Stimulated activated CD4-positive, alpha-beta T cell treated with anti-CD3 and anti-CD28 coated beads, Interleukin-4, amount 100 ng/mL, for 48 hours (primary cell): ENCODE measurements at regions not wholly inside any gene's neighbourhood (a gene's known extent, or its start where the extent isn't known, plus 50 kb on each side); places are given as distances from the start of the nearest gene placed in this dataset.
"Not testable (repeated sequence)": the region's sequence is repeated elsewhere in the genome, so short reads cannot be mapped to it uniquely, and the experiment has no call there.

Experiments
- DNase-seq, 2 donors: peaks; one replicate each; pipeline ENCODE4 v3.0.0-alpha.2; 2020; ENCODE audit warnings: low read depth in 2 of 2

DNA sequence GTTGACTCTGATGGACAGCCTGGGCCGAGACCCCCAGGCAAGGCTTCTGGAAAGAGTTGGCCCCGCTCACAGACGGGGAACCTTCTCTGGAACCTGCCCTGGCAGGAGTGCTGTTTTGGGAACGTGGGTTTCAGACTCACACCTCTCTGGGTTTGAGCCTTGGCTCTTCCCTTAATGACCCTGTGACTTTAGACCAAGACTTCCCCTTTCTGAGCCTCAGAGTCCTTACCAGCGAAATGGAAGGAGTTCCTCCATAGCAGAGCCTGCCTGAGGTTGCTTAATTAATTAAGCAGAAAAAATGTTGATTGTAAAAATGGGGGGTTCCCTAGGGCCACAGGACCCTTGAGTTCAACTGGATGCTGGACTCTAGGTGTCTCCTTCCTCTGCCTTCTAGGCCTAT lies 408.2 kb downstream of the SEC14L1 start:
- DNase-seq: no peak

DNA sequence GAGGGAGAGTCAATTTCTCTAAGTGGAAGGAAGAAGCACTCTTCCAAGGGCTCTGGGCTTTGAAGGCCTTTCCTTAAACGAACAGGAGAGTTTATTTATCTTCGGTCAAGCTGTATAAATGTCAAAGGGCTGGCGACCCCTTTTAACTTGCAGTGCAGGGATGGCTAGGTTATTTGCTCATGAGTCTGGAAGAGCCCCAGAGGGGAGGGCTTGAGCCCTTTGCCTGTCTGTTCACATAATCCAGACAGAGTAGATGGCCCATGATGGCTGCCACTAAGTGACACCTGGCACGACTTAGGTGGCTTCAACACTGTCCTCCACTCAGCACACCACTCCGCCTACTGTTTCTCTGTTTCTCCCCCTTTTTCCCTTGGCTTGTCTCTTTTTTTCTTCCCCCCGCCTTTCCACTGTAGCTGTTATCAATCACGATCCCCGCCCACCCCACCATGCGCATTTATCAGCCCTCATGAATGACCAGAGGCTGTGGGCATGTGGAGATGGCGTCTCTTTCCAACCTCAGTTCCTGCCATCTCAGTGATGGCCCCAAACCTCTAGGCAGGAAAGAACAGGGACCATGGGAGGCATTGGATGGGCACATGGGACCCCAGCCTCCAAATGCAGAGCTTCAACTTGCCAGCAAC lies 408.7 kb upstream of the TNRC6C start:
- no peak for DNase-seq

DNA sequence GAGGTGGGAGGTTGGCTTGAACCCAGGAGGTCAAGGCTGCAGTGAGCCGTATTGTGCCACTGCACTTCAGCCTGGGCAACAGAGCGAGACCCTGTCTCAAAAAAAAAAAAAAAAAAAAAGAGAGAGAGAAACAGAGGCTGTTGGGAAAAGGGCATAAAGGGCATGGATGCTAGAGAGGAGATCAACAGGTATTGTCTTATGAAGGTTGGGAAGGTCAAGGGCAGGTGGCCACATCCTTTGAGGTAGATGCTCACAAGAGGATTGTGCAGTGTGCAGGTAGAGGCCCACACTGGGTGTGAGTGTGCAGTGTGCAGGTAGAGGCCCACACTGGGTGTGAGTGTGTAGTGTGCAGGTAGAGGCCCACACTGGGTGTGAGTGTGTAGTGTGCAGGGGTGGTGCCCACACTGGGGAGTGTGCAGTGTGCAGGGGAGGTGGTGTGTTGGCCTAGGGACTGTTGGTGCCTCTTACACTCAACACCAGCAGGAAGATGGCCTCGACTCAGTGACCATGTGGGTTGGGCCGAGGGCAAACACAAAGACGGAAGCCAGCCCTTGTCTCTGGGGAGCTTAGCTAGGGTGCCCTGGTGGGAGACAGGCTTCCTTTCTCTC lies 404.9 kb upstream of the TNRC6C start:
- DNase-seq: no peak

DNA sequence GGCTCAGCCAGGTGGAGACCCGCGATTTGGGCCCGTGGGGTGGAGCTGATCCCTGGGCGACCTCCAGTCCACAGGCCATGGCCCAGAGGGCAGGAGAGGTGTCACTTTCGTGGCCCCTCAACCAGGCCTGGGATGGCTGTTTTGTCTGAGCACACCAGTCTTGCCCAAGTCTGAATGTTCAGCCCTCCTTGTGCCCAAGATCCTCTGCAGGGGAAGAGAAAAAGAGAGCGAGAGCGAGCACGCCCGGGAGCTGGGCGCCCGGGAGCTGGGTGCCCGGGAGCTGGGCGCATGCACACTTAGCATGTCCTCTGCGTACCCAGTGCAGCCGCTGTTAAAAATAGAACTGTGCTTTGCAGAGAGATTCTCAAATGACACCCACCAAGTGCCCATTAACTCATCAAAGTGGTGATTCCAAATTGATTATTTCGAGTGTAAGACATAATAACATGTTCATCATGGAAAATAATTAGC lies 403.3 kb upstream of the TNRC6C start:
- no peak for DNase-seq

DNA sequence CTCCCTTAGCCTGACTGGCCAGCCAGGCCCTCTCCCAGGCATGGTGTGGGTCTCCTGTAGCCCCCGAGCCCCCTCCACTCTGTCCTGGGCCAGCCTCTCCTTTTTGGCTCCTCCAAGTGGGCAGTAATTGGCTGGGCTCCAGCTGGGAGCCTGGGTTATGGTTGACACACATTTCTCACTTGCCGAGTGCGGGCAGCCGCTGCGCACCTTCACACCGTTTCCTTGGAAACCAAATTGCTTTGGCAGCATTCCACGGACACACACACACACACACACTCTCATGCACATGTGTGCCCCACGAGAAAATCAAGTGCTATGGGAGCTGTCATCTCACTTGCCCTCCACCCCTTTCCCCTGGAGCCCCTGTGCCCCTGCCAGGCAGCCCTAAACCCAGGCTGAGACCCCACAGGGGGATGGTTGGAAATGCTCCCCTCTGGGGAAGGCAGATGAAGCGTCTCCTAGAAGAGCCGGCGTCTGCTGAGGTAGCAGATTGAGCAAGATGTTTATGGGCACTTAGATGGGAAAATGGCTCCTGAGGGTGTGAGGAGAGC lies 402.7 kb upstream of the TNRC6C start:
- DNase-seq: no peak

DNA sequence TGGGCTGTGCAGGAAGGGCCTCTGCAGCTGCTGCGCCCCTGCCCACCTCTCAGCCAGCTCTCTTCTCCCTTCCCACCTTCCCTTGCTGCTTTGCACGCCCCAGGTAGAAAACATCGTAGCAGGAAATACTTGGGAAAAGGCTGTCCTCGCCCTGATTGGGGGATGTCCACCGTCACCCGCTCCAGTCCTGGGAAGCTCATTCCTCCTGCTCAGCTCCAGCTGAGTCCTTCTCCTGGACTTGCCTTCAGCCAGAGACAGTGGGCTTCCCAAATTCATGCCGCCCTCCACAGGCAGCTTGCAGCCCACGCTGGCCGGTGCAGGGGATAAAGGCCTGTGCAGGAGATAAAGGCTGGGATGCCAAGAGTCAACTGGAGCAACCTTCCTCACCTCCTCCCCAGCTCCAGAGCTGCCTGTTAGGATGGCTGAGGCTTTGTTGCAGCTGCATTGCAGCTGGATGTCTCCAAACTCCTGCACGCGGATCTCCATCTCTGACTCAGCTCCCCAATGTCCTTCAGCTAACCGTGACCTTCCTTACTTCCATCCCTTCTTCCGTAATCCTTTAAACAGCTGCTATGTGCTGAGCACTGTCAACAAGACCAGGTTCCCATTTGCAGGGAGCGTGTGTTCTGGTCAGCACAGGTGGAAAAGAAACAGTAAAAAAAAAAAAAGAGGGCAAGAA lies 402.0 kb upstream of the TNRC6C start:
- no peak for DNase-seq

DNA sequence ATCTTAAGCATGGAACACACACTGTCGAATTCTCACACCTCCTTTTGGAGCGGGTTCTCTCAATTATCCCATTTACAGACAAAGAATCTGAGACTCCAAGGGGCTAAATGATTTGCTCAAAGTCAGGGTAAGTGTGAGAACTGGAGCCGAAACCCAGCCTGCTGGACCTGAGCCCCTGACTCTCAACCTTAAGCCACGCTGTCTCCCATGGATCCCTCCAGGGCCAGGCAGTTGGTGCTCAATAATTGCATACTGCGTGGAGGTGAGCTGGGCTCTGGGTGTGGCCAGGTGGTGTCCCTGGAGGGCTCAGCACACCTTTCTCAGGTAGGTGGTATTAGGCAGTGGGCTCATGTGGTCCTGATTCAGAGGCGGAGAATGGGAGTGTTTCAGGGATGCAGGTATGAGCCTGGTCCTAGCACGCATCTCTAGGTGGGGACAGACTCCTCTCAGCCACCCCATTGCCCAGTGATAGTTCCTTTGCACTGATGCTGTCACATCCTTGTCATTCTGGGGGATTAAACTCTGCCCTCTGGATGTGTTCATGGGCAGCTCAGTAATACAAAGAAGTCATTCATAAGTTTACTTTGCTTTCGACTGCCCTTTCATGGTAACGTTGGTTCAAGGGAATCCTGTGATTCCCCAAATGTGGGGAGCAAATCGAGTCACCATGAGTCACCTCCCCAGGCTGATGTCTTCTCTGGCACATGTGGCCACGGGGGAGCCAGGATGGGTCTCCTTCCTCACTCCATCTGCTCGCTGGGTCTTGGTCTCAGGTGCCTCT lies 399.5 kb upstream of the TNRC6C start:
- DNase-seq: no peak

DNA sequence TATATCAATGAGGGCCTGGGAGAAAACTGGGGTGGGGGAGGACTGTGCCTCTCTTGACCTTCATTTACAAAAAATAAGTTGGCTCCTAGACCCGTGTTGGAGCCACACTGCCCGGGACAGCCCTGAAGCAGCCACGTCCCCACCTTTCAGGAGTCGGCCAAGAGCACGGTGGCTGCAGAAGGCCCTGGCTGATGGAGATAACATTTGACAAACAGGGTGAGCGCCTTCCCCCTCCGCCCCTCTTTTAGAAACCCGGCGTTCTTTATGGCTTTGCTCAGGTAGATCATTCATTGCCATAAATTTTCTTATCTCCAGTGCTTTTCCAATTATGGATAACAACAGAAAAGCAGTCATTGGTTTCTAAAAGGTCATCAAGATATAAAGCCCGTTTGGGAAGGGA lies 398.1 kb upstream of the TNRC6C start:
- DNase-seq: no peak

DNA sequence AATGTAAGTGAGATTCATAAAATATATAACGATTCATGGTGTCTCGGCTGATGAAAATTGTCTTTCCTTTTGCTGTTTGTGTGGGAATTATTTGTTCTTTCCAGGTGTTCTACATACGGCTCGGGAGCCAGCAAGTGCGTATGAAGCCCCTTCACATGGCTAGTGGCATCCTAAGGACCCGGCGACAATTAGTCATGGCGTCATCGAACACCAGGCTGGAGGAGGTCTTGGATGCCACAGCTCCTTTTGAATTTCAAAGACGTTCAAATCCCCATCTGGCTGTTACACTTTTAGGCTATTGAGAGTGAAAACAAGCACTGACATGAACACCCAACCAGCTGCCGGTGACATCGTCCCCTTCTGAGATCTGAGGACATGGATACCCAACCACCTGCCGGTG lies 397.7 kb upstream of the TNRC6C start:
- DNase-seq: no peak

DNA sequence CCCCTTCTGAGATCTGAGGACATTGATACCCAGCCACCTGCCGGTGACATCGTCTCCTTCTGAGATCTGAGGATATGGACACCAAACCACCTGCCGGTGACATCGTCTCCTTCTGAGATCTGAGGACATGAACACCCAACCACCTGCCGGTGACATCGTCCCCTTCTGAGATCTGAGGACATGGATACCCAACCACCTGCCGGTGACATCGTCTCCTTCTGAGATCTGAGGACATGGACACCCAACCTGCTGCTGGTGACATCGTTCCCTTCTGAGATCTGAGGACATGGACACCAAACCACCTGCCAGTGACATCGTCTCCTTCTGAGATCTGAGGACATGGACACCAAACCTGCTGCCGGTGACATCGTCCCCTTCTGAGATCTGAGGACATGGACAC lies 396.1 kb upstream of the TNRC6C start:
- DNase-seq: not testable (repeated sequence)

DNA sequence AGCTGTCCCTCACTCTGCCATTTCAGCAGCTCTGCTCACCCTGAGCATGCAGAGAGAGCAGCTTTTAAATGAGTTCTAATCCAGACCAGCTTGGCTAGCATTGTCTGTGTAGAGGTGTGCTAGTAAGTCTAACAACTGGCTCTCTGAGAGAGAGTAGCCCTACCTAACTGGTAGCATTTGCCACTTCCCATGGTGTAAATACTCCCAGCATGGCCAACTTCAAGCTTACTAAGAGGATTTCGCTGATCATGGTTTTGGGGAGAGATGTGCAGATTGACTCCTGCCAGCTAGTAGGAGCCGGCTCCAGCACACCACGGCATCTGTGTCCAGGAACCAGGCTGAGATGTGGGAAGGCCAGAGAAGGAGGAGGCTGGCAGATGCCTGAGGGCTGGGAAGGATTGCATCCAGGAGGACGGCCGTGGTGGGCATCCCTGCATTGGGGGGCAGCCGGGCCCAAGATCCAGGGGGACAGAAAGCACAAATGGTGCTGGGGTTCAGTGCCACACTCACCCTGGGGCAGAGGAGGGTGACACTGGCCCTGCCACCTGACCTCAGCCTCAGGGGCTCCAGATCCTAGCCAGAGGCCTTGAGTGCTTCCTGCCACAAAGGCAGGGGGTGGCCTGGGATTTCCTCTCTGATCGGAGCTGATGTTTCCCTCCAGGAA lies 394.9 kb upstream of the TNRC6C start:
- DNase-seq: no peak

DNA sequence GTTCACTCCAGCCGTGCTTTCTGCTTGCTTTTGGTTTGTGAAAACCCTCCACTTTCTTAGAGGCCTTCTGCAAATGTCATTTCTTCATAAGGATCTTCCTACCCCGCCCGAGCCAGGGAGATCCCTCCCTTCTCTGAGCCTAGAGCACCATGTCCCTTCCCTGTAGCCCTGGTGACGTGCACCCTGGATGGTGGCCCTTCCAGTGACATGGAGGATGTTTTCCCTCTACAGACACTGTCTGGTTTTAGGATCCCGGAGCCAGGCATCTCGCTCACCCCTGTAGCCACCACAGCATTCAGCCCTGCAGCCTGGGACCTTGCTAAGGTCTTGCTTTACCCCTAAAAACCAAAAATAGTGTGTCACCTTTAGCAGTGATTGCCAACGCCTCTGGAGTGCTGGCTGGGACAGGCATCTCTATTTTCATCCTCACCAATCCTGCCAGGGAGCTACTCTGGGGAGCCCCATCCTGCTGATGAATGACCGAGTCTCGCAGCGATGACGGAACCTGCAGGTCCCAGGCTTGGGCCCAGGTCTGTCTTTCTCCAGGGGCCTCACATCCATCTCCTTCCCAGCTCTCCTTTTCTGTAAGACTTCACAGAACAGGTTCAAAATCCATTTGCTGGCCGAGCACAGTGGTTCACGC lies 394.1 kb upstream of the TNRC6C start:
- DNase-seq: no peak

DNA sequence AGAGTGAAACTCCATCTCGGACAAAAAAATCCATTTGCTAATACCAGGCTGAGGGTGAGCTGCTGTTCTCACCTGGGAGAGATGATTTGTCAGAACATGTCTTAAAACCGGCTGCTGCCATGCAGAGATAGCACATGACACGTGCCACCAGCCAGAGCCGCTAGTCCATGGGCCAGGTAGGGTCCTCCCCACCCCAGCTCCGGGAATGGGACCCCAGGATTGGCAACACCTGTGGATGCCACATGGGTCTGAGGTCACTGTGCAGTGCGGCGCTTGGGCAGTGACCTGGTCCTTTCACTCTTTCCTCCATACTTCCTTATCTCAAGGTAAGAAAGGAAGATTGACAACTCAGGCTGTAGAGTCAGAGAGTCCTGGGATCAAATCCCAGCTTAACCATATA lies 393.3 kb upstream of the TNRC6C start:
- no peak for DNase-seq

DNA sequence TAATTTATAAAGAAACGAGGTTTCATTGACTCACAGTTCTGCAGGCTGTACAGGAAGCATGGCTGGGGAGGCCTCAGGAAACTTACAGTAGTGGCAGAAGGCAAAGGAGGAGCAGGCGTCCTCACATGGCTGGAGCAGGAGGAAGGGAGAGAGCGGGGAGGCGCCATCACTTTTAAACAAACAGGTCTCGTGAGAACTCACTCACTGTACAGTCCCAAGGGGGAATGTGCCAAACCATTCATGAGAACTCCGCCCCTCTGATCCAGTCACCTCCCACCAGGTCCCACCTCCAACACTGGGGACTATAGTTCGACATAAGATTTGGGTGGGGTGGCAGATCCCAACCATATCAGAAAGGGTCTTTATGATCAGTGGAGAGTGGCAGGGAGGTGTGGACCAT lies 392.4 kb upstream of the TNRC6C start:
- DNase-seq: no peak

DNA sequence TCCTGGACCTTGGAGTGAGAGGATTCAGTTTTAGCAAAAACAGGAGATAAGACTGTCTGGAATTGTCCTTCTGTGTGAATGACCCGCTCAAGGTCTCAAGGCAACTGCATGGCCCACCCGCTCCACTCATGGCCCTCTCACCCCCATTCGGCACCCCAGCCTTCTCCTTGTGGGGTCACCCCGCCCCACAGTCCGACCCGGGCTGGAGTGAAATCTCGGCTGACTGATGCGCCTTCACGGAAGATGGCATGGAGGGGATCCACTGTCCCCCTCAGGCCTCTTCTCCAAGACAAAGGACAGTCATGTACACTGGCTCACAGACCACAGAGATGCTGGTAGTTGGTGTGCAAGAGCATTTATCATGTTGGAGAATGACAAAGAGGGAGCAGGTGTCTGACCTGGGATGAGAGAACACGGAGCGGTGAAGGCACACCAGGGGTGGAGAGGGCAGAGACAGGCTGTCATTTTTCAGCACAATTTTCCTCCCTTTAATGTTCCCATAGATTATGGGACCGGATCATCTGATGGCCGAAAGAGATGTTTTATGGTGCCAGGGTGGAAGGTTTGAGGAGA lies 391.9 kb upstream of the TNRC6C start:
- DNase-seq: no peak

DNA sequence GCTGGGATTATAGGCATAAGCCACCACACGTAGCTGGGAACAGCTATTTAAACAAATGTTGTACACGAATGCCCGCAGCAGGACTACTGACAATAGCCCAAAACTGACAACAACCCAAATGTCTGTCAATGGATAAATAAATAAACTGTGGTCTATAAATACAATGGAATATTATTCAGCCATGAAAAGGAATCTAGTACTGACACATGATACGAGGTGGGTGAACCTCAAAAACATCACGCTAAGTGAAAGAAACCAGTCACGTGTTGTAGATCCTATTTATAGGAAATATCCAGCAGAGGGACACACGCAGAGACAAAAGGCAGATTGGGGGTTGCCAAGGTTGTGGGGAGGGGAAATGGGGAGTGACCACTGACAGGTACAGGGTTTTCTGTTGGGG lies 390.0 kb upstream of the TNRC6C start:
- no peak for DNase-seq

DNA sequence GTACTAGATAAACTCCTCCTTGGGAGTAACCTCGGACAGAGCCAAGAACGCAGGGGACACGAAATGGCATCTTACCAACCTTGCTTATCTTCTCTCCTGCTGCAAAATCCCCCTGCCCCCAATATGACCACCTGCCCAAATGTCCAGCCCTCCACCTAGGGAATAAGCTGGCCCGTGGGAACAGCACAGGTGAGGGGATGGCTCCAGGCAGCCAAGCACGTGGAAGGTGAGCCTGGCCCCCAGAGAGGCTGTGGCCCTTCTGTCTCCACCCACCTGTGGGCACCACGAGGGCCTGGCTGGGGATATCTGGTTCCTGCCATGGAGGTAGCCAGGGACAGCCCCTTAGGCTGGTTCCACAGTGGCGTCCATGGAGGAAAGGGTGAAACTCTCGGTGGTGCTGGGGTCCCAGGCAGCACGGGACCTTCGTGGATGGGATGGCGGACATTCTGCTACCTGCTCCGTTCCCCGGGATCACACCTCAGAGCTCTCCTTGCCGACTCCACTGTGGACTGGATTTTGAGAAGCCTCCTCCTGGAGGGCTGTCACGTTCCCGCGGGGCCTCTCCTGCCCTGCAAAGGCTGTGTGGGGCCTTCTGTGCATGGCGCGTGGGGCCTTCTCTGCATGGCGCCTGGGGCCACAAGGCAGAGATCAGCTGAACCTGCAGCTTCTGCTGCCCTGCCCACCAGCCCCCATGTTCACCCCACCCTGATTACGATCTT lies 388.5 kb upstream of the TNRC6C start:
- DNase-seq: no peak

DNA sequence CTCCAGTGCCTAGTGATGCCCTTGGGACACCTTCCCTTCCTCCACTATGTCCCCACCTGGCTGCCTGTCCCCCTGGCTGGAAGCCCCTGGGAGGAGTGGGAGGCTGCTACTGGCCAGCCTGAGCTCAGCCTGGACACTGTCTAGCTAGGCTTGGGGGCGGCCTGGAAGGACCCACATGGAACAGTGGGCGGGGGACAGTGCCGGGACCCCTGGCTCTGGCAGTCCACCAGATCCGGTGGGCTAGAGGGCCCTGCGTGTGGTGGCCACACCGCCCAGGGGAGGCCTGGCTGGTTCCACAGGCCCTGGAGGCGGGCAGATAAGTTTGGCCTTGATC lies 388.0 kb upstream of the TNRC6C start:
- DNase-seq: no peak

DNA sequence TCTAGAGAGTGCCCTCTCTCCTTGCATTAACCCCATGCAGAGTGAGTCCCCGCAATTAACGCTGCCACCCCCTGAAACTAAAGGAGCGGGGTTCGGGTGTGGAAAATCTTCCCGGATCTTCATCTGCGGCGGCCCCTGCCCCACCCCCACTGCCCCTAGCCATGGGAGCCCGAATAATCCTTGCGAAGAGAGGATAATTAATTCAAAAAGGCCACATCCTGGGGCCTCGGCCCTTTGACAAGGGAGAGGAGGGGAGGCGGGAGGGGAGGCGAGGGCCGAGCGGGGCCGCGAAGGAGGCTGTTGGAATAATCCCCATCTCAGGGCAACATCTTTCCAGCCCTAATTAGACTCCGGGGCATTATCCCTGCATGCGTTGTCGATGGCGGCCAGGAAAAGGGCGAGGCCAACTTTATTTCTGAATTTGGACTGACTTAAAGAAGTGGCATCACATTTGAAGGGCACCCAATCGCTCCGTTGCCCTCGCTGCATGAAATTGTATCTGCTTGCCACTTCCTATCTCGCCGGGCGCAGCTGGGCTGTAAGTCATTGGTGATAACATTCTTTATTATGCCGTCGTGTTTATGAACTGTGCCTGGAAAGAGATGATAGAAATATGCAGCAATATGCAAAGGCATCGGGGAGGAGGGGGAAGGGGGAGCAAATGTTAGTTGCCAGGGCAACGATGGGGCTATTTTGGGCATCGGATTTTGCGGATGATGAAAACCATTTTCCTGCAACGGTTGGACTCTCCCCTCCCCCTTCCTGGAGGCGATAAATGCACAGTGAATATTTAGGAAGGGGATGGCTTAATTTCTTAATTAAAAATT lies 387.1 kb upstream of the TNRC6C start:
- DNase-seq: no peak
